Mammary epithelial cell (primary cell): ENCODE measurements at regions not wholly inside any gene's neighbourhood (a gene's known extent, or its start where the extent isn't known, plus 50 kb on each side); places are given as distances from the start of the nearest gene placed in this dataset.

Source experiments
- EZH2 ChIP-seq: IDR thresholded peaks from 2 replicates; pipeline ENCODE4 v1.6.1; 2012; ENCODE audit warnings: low read length, inconsistent platforms, borderline replicate concordance
- TF ChIP-seq, protein P1 (sequence below), 2 donors: IDR thresholded peaks in 1 of 2; conservative IDR thresholded peaks in 1 of 2; 2 replicates each; pipeline ENCODE4 v1.5.1; 2011 to 2012; ENCODE audit warnings: inconsistent platforms in 2 of 2, low read length in 2 of 2, mild to moderate bottlenecking in 2 of 2, control low read depth in 1 of 2, low read depth in 1 of 2; ENCODE audit not compliant: insufficient read depth in 1 of 2; ENCODE audit errors: extremely low read depth in 1 of 2

- TF ChIP-seq, protein P1, sequence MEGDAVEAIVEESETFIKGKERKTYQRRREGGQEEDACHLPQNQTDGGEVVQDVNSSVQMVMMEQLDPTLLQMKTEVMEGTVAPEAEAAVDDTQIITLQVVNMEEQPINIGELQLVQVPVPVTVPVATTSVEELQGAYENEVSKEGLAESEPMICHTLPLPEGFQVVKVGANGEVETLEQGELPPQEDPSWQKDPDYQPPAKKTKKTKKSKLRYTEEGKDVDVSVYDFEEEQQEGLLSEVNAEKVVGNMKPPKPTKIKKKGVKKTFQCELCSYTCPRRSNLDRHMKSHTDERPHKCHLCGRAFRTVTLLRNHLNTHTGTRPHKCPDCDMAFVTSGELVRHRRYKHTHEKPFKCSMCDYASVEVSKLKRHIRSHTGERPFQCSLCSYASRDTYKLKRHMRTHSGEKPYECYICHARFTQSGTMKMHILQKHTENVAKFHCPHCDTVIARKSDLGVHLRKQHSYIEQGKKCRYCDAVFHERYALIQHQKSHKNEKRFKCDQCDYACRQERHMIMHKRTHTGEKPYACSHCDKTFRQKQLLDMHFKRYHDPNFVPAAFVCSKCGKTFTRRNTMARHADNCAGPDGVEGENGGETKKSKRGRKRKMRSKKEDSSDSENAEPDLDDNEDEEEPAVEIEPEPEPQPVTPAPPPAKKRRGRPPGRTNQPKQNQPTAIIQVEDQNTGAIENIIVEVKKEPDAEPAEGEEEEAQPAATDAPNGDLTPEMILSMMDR (conservative IDR thresholded peaks at IDR 0.05 in 1 of 2, IDR thresholded peaks at IDR 0.05 in 1 of 2; ENCODE audit: extremely low read depth in 1 of 2, insufficient read depth in 1 of 2, low read depth in 1 of 2, low read length in 2 of 2): no peak
- no peak for TF ChIP-seq EZH2
Observed at GRCh38 chr5:114038756-114039155, 323.1 kb upstream of the KCNN2 start.
